ENCODE measurements at regions not wholly inside any gene's neighbourhood (a gene's known extent, or its start where the extent isn't known, plus 50 kb on each side); places are given as distances from the start of the nearest gene placed in this dataset.

GRCh38 chr21:41631564-41632461 lies 123.9 kb upstream of the TMPRSS2 start:
- DNase-seq (ENCODE audit: insufficient read length, low spot score): no peak
- no peak for TF ChIP-seq CTCF (IDR thresholded peaks at IDR 0.05; ENCODE audit: insufficient read depth, missing control alignments)
- FAIRE-seq: no peak

- TF ChIP-seq CTCF (IDR thresholded peaks at IDR 0.05; ENCODE audit: insufficient read depth, missing control alignments): no peak
- DNase-seq (ENCODE audit: insufficient read length, low spot score): no peak
- FAIRE-seq: no peak
Measured at GRCh38 chr21:41630917-41631316, 123.0 kb upstream of the TMPRSS2 start.

- no peak for TF ChIP-seq CTCF (IDR thresholded peaks at IDR 0.05; ENCODE audit: insufficient read depth, missing control alignments)
- DNase-seq (ENCODE audit: insufficient read length, low spot score): no peak
- no peak for FAIRE-seq
Measured at GRCh38 chr21:41630249-41630648, 122.3 kb upstream of the TMPRSS2 start.

GRCh38 chr21:41628256-41628655 lies 120.3 kb upstream of the TMPRSS2 start:
- no peak for TF ChIP-seq CTCF (IDR thresholded peaks at IDR 0.05; ENCODE audit: insufficient read depth, missing control alignments)
- FAIRE-seq (no peak), DNase-seq (ENCODE audit: insufficient read length, low spot score) (no peak)

- FAIRE-seq: no peak
- TF ChIP-seq CTCF (IDR thresholded peaks at IDR 0.05; ENCODE audit: insufficient read depth, missing control alignments): no peak
Measured at GRCh38 chr21:41627428-41627827, 119.5 kb upstream of the TMPRSS2 start.

GRCh38 chr21:41626021-41626420 lies 118.1 kb upstream of the TMPRSS2 start:
- FAIRE-seq (no peak), DNase-seq (ENCODE audit: insufficient read length, low spot score) (no peak)
- no peak for TF ChIP-seq CTCF (IDR thresholded peaks at IDR 0.05; ENCODE audit: insufficient read depth, missing control alignments)

More at GRCh38 chr21:41627428-41627827, 119.5 kb upstream of the TMPRSS2 start:
- no peak for DNase-seq (ENCODE audit: insufficient read length, low spot score)

- no peak for DNase-seq (ENCODE audit: insufficient read length, low spot score)
- TF ChIP-seq CTCF (IDR thresholded peaks at IDR 0.05; ENCODE audit: insufficient read depth, missing control alignments): no peak
- no peak for FAIRE-seq
Measured at GRCh38 chr21:41625428-41625827, 117.5 kb upstream of the TMPRSS2 start.

Data from D721Med (cell line).